ENCODE measurements at regions not wholly inside any gene's neighbourhood (a gene's known extent, or its start where the extent isn't known, plus 50 kb on each side); places are given as distances from the start of the nearest gene placed in this dataset.
"Not testable (repeated sequence)": the region's sequence is repeated elsewhere in the genome, so short reads cannot be mapped to it uniquely, and the experiment has no call there.

DNA sequence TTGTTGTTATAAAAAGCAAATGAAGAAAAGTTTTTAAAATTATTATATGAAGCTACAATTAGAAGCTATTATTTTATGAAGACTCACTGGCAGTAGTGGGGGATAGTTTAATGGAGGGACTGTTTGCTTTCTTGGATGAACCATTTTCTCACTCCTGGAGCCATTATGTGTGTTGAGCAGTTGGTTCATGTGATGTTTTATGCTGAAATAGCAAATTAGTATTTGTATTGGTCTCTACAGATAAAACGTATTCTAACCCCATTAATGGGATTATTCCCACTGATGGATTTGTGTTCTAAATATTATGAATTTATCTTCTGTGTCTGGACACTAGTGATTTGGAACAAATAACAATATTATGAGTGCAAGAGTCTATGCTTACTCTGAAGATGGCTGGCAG, 507.5 kb upstream of the FSHR start:
- DNase-seq, result no peak

- no peak for DNase-seq
Observed at GRCh38 chr2:49656853-49657252, 502.5 kb upstream of the FSHR start.

- DNase-seq, result no peak
Observed at GRCh38 chr2:49643149-49643548, 488.8 kb upstream of the FSHR start.

DNA sequence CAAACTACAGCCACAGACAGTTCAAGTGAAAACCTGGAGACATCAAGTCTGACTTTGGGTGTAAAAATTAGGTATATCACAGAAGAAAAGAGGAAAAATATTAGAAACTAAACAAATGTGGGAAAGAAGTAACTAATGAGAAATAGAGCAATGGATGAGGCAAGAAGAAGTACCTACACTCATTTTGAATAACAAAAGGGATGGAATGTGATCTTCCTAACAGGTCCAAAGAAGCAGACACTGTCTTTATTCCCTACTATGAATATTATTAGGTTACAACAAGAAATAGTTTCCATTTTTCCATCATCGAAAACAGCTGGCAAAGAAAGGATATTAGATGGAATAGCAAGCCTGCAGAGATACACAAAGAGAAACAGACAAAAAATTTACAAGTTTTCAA, 486.3 kb upstream of the FSHR start:
- DNase-seq, result no peak

- DNase-seq, result no peak
Observed at GRCh38 chr2:49621016-49621415, 466.7 kb upstream of the FSHR start.

GRCh38 chr2:49619804-49620203, 465.5 kb upstream of the FSHR start:
- DNase-seq, result no peak

GRCh38 chr2:49618491-49618890, 464.2 kb upstream of the FSHR start:
- no peak for DNase-seq

- DNase-seq, result peak; percentile 32
Observed at GRCh38 chr2:49616800-49617199, 462.5 kb upstream of the FSHR start.

DNA sequence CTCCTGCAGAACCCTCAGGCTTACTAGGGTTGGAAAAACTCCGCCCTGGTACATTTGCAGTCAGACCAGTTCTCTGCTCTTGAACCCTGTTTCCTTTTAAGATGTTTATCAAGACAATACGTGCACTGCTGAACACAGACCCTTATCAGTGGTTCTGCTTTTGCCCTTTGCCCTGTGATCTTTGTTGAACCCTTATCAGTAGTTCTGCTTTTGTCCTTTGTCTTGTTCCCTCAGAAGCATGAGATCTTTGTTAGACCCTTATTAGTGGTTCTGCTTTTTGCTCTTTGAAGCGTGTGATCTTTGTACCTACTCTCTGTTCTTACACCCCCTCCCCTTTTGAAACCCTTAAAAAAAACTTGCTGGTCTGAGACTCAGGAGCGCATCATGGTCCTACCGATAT, 457.5 kb upstream of the FSHR start:
- DNase-seq, result not testable (repeated sequence)

DNA sequence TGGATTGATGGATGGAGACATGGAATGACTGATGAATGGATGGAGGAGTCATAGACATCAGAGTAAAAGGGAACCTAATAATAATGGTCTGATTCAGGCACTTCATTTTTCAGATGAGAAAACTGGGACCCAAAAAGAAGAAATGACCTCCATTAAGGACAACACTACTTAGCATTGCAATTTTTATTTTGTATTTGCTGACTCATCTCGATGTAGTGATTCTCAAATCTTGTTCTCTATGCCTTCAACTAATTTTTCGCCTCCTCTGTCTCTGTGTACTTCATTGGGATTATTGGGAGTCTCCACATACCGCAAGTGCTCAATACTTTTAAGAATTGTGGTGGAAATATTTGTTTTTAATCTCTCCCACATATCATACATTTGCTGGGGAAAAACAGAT, 446.2 kb upstream of the FSHR start:
- no peak for DNase-seq

DNA sequence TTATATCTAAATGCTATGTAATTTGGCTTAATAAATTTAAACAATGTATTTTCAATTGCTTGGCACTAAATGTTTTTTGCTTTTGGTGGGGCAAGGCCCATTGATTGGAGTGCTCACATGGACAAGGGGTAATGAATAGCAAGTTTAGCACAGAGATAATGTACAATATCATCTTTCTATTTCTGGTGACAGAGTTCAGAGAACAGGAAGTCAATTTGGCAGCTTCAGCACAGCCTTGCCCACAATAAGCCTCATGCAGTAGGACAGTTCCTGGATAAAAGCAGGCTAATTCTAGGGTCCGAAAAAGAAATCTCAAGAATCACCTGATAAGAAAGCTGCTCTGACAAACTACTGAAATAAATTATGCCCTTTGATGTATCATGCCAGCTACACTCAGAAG, 443.9 kb upstream of the FSHR start:
- DNase-seq, result peak; percentile 8

GRCh38 chr2:49585921-49586320, 431.6 kb upstream of the FSHR start:
- no peak for DNase-seq

DNA sequence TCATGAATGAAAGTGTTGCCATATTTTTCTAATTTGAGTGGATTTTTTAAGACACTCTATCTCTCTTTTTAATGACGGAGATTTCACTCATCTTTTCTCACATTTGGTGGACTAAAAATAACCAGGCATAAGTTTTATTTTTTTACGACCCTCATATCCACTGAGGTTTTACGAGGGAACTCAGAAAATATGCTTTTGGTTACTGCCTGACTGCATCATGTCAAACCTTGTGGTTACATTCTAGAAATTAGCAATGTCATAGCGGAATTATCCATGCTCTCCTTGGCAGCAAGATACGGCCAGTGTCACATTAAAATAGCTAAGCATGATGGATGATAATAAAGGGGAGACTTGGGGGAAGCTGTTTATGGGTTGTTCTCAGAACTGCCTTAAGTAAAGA, 428.6 kb upstream of the FSHR start:
- no peak for DNase-seq

- DNase-seq, result no peak
Observed at GRCh38 chr2:49577041-49577440, 422.7 kb upstream of the FSHR start.

DNA sequence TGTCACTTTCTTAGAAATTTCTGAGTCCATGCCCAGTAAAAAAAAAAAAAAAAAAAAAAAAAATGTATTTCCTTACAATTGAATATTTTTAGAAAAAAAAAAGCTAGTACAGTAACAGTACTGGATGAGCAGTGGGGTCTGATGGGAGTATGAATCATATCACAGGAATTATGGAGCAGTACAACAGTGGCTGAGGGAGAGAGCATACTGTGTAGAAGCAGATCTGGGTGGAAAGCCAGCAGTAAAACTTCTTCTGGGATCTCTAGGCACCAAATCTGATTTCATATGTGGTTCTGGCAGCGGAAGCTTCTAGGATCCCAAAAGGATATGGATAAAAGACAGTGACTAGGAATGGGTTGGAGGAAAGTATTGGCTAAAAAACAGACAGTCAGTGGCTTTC, 414.9 kb upstream of the FSHR start:
- no peak for DNase-seq

- DNase-seq, result no peak
Observed at GRCh38 chr2:49567811-49568600, 413.7 kb upstream of the FSHR start.

DNA sequence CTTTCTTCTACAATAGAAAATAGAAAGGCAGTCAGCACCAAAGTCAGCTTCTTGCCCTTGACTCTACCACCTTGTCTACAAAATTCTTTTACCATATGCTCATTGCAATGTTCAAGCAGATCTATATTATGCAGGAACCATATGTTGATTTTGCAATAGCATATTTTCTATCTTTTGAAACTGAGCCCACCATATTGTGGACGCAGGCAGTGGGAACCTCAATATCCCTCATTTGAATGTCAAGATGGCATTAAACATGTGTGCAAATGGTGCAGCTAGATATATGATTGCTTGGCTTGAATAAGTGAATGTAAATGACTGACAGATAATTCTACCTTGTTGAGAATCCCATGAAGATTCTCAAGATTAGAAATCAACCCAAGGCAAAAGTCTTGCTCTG, 412.7 kb upstream of the FSHR start:
- no peak for DNase-seq

GRCh38 chr2:49553658-49554057, 399.3 kb upstream of the FSHR start:
- DNase-seq, result no peak

- DNase-seq, result no peak
Observed at GRCh38 chr2:49532702-49533101, 378.4 kb upstream of the FSHR start.

DNA sequence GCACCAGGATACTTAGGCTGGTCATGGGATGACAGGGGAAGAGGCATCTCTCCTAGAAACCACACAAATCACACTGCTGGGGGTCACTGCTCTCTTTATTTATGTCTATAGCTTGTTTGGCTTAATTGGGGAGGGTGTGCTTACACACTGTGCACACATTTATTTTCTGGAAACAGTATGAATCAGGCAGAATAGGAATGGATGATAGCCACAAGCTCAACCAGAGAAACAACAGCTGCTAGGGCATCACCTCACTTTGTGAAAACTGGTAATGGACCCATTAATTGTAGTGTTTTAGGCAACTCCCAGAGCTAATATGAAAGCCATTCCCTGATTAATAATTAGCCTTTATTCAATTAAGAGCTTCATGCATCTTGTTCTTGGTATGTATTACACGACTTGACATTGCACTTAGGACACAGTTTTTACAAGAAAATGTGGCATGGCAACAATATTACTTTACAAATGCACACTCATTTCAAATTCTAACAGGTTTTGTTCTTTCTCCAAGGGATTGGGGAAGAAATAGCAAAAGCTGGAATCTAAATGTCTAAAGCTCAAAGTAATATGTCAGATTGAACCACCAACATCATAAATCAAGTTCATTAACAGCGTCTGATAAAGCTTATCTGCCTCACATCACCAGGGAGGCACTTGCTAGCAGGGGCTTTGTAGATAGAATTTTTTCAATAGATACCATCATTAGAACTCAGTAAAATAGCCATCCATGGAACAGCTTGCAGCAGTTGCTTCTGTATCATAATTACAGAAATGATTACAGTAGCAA, 361.9 kb upstream of the FSHR start:
- no peak for DNase-seq

DNA sequence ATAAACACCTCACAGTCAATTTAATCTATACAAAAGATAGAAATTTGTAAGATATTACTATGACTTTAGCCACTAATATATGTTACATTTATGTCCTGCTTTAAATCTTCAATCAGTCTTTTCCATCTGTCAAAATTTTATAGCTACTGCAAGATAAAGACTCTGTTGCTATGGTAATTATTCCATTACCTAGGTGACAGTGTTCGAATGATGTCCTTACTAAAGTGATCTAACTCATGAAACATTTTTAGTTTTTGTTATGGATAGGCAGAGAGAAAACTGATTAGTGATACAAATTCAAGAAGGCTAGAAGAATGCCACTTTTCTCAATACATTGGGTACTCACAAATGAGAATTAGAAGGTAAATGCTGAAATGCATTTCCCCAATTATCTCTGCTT, 359.9 kb upstream of the FSHR start:
- no peak for DNase-seq

DNA sequence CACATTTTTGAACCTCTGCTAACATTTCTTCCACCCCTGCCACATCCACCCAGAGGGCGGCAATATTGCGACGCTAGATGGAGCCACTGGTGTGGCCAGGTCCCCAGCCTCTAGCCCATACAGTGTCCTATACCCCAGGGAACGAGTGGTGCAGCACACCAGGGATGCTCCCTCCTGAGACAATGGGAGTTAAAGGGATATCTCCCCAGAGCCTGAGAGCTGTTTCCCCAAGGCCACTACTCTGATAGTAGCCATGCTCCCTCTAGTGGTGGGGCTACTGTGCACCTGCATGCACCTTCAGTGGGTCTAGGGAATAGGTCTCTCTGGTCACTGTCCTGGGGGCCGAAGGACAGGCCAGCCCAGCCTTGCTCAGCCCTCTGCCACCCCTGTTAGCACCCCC, 336.4 kb upstream of the FSHR start:
- DNase-seq, result peak; percentile 46

GRCh38 chr2:49487139-49487538, 332.8 kb upstream of the FSHR start:
- DNase-seq, result no peak

DNA sequence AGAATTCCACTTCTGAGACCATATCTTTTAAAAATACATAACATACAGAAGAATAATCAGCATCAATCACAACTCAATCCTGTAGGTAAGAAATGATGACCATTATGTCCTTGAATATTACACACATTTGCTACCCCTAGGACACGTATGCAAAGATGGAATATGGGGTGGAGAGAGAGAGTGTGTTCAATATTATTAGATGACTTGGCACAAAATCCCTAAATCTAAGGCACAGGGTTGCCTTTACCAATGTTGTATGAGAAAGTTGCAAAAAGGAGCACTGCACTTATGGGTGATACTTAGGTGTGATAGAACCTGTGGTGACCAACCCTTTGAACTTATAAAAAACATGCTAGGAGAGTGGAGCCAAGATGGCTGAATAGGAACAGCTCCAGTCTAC, 326.2 kb upstream of the FSHR start:
- no peak for DNase-seq
